Loucy (cell line): ENCODE measurements at regions not wholly inside any gene's neighbourhood (a gene's known extent, or its start where the extent isn't known, plus 50 kb on each side); places are given as distances from the start of the nearest gene placed in this dataset.

Source experiments
- H2AFZ ChIP-seq: fragments of 200-600 bp; sonication (generic); 2 replicates; pipeline ENCODE4 v1.6.0; 2016; ENCODE audit warnings: antibody characterized with exemption, mild to moderate bottlenecking, low read length, moderate library complexity
- H3F3A ChIP-seq: fragments of 200-600 bp; 2 replicates; pipeline ENCODE4 v1.6.0; 2016; ENCODE audit warnings: antibody characterized with exemption, low read depth, mild to moderate bottlenecking
- H3K27me3 ChIP-seq: fragments of 200-600 bp; sonication (generic); 2 replicates; pipeline ENCODE4 v1.6.1; 2014; ENCODE audit warnings: low read length, mild to moderate bottlenecking; ENCODE audit not compliant: insufficient read depth, poor library complexity, severe bottlenecking
- H3K36me3 ChIP-seq: fragments of 200-600 bp; sonication (generic); 2 replicates; pipeline ENCODE4 v1.6.1; 2016; ENCODE audit warnings: low read length; ENCODE audit not compliant: insufficient read depth
- H3K4me1 ChIP-seq: fragments of 200-600 bp; sonication (generic); 2 replicates; pipeline ENCODE4 v1.5.1; 2014; ENCODE audit warnings: low read length, mild to moderate bottlenecking; ENCODE audit not compliant: insufficient read depth, poor library complexity, severe bottlenecking
- H3K4me2 ChIP-seq: fragments of 200-600 bp; sonication (generic); 2 replicates; pipeline ENCODE4 v1.6.0; 2014; ENCODE audit warnings: antibody characterized with exemption, low read length, low read depth, mild to moderate bottlenecking; ENCODE audit not compliant: poor library complexity, severe bottlenecking
- H3K4me3 ChIP-seq: fragments of 200-600 bp; sonication (generic); 2 replicates; pipeline ENCODE4 v1.5.1; 2014; ENCODE audit warnings: low read length, mild to moderate bottlenecking, mixed read lengths; ENCODE audit not compliant: poor library complexity, severe bottlenecking
- H3K79me2 ChIP-seq: fragments of 200-600 bp; sonication (generic); 2 replicates; pipeline ENCODE4 v1.6.1; 2014; ENCODE audit warnings: low read length; ENCODE audit not compliant: insufficient read depth
- H3K9ac ChIP-seq: fragments of 200-600 bp; sonication (generic); 2 replicates; pipeline ENCODE4 v1.6.0; 2014; ENCODE audit warnings: mild to moderate bottlenecking, low read depth, low read length, moderate library complexity; ENCODE audit not compliant: poor library complexity, severe bottlenecking
- H3K9me2 ChIP-seq: fragments of 200-600 bp; sonication (generic); replicated peaks from 2 replicates; pipeline ENCODE4 v1.6.1; 2016; ENCODE audit warnings: low read depth, low read length, mixed read lengths
- H3K9me3 ChIP-seq: fragments of 200-600 bp; sonication (generic); 2 replicates; pipeline ENCODE4 v1.6.1; 2014; ENCODE audit warnings: mild to moderate bottlenecking, antibody characterized with exemption, low read length, low read depth; ENCODE audit not compliant: insufficient read depth
- H4K20me1 ChIP-seq: fragments of 200-600 bp; sonication (generic); 2 replicates; pipeline ENCODE4 v1.6.0; 2014; ENCODE audit warnings: antibody characterized with exemption, low read length, mild to moderate bottlenecking; ENCODE audit not compliant: insufficient read depth, poor library complexity, severe bottlenecking
- EZH2phosphoT487 ChIP-seq: fragments of 200-600 bp; IDR thresholded peaks from 2 replicates; pipeline ENCODE4 v1.6.1; 2018; ENCODE audit warnings: antibody characterized with exemption, mild to moderate bottlenecking, moderate library complexity, borderline replicate concordance
- TF ChIP-seq, protein P1 (sequence below): fragments of 200-600 bp; sonication (generic); conservative IDR thresholded peaks from 2 replicates; pipeline ENCODE4 v1.5.1; 2014; ENCODE audit warnings: mild to moderate bottlenecking, antibody characterized with exemption, low read length

DNA sequence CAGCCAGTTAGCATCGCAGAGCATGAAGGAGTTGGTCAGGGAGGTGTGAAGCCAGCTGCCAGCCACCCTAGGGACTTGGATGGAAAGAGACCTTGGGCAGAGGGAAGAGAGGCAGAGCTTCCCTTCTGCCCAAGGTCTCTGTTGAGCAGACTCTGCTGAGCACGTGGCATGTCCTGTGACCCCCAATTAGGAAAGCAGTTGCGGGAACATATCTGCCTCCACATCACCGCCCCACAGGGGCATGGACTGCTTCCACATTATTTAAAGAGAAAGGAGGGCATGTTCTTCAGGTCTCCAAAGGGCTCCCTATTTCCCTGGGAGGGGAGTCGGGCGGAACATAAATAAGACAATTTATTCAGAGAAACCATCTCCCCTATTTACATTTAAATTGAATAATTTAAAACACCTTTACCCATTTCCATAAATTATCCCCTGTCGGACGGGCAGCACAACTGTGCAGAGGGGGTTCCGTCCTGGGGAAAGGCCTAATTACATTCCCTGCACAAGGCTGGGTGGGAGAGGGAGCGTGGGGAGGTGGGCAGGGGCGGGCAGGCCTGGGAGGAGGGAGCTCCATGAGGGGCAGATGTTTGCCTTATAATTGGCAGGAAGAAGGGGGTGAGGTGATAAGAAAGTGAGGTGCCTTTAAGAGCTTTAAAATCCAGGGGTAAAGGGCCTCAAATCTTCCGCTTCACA, 88.8 kb upstream of the THY1 start:
- Histone ChIP-seq H3K9me3 (no peaks in the 10 kb centered on the region), H2AFZ (no peak overlapping the region), H3K4me3 (no peak overlapping the region), H3K4me1 (no peaks in the 10 kb centered on the region), H3K27me3 (no peaks in the 10 kb centered on the region), H3K9me2 (no peaks in the 10 kb centered on the region), H3K36me3 (no peaks in the 10 kb centered on the region), H3K4me2 (no peak overlapping the region), H3K9ac (no peak overlapping the region), H4K20me1 (no peaks in the 10 kb centered on the region), H3F3A (no peaks in the 10 kb centered on the region), H3K79me2 (no peaks in the 10 kb centered on the region)
- TF ChIP-seq, protein P1, sequence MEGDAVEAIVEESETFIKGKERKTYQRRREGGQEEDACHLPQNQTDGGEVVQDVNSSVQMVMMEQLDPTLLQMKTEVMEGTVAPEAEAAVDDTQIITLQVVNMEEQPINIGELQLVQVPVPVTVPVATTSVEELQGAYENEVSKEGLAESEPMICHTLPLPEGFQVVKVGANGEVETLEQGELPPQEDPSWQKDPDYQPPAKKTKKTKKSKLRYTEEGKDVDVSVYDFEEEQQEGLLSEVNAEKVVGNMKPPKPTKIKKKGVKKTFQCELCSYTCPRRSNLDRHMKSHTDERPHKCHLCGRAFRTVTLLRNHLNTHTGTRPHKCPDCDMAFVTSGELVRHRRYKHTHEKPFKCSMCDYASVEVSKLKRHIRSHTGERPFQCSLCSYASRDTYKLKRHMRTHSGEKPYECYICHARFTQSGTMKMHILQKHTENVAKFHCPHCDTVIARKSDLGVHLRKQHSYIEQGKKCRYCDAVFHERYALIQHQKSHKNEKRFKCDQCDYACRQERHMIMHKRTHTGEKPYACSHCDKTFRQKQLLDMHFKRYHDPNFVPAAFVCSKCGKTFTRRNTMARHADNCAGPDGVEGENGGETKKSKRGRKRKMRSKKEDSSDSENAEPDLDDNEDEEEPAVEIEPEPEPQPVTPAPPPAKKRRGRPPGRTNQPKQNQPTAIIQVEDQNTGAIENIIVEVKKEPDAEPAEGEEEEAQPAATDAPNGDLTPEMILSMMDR = no peak

GRCh38 chr11:119509969-119510401, 87.0 kb upstream of the THY1 start:
- Histone ChIP-seq H2AFZ (no peak overlapping the region), H4K20me1 (no peaks in the 10 kb centered on the region), H3K9me2 (no peaks in the 10 kb centered on the region), H3K79me2 (no peaks in the 10 kb centered on the region), H3K27me3 (no peaks in the 10 kb centered on the region), H3K4me2 (no peak overlapping the region), H3K36me3 (no peaks in the 10 kb centered on the region), H3K4me3 (no peak overlapping the region), H3F3A (no peaks in the 10 kb centered on the region), H3K9me3 (no peaks in the 10 kb centered on the region), H3K4me1 (no peaks in the 10 kb centered on the region), H3K9ac (no peak overlapping the region)
- TF ChIP-seq, protein P1 = no peak
- TF ChIP-seq EZH2phosphoT487 = no peak

- no peak overlapping the region for H3K4me3 ChIP-seq
- no peaks in the 10 kb centered on the region for H3K79me2 ChIP-seq
- H4K20me1 ChIP-seq = no peaks in the 10 kb centered on the region
- no peaks in the 10 kb centered on the region for H3K36me3 ChIP-seq
- no peak overlapping the region for H3K4me2 ChIP-seq
- H3K27me3 ChIP-seq = no peaks in the 10 kb centered on the region
- H3K9me3 ChIP-seq = no peaks in the 10 kb centered on the region
- no peak overlapping the region for H2AFZ ChIP-seq
- TF ChIP-seq EZH2phosphoT487 = no peak
- TF ChIP-seq, protein P1 = no peak
- H3K9me2 ChIP-seq = no peaks in the 10 kb centered on the region
- H3F3A ChIP-seq = no peaks in the 10 kb centered on the region
- H3K4me1 ChIP-seq = no peaks in the 10 kb centered on the region
- no peak overlapping the region for H3K9ac ChIP-seq
These were observed 86.4 kb upstream of the THY1 start for GRCh38 chr11:119509282-119509841.
